Spleen (tissue), 11 donors: ENCODE measurements at regions not wholly inside any gene's neighbourhood (a gene's known extent, or its start where the extent isn't known, plus 50 kb on each side); places are given as distances from the start of the nearest gene placed in this dataset.

Source experiments
- DNase-seq: peaks from one replicate; pipeline ENCODE4 v3.0.0-alpha.2; 2020
- H3K27ac ChIP-seq, 8 donors: fragments of 200-600 bp; sonication (generic) in 7 of 8; 1 replicate in 4 of 8; 2 replicates in 4 of 8; pipeline versions ENCODE4 v1.5.0 to v1.8.0; 2016 to 2021; ENCODE audit warnings: inconsistent platforms in 4 of 8, mild to moderate bottlenecking in 4 of 8, moderate library complexity in 1 of 8
- H3K27me3 ChIP-seq, 7 donors: fragments of 200-600 bp; sonication (generic) in 6 of 7; replicated peaks in 1 of 7; 1 replicate in 4 of 7; 2 replicates in 3 of 7; pipeline versions ENCODE4 v1.5.0 to v1.8.0; 2016 to 2021; ENCODE audit warnings: inconsistent platforms in 3 of 7, mild to moderate bottlenecking in 1 of 7
- H3K36me3 ChIP-seq, 6 donors: fragments of 200-600 bp; sonication (generic) in 5 of 6; 1 replicate in 4 of 6; 2 replicates in 2 of 6; pipeline versions ENCODE4 v1.5.0 to v1.8.0; 2016 to 2021; ENCODE audit warnings: inconsistent platforms in 2 of 6
- H3K4me1 ChIP-seq, 6 donors: fragments of 200-600 bp; sonication (generic) in 5 of 6; 1 replicate in 3 of 6; 2 replicates in 3 of 6; pipeline versions ENCODE4 v1.5.0 to v1.8.0; 2016 to 2021; ENCODE audit warnings: inconsistent platforms in 3 of 6
- H3K4me3 ChIP-seq, 8 donors: fragments of 200-600 bp; sonication (generic) in 7 of 8; 1 replicate in 4 of 8; 2 replicates in 4 of 8; pipeline versions ENCODE4 v1.5.0 to v1.8.0; 2016 to 2021; ENCODE audit warnings: inconsistent platforms in 4 of 8, mild to moderate bottlenecking in 4 of 8, moderate library complexity in 2 of 8
- H3K9me3 ChIP-seq, 8 donors: fragments of 200-600 bp; sonication (generic) in 7 of 8; 1 replicate in 4 of 8; 2 replicates in 4 of 8; pipeline versions ENCODE4 v1.5.0 to v1.8.0; 2016 to 2021; ENCODE audit warnings: inconsistent platforms in 4 of 8
- POLR2A ChIP-seq, 3 donors: fragments of 450-650 bp; IDR thresholded peaks; one replicate each; pipeline ENCODE4 v1.5.1; 2017; ENCODE audit warnings: antibody characterized with exemption in 3 of 3, mild to moderate bottlenecking in 1 of 3
- POLR2AphosphoS5 ChIP-seq, 3 donors: sonication (generic); formaldehyde crosslinking; IDR thresholded peaks; one replicate each; pipeline ENCODE4 v1.5.1; 2017; ENCODE audit warnings: antibody characterized with exemption in 3 of 3
- WGBS, 5 donors: extraction: QIAGEN DNeasy Blood & Tissue Kit in 3 of 5; methylation state at CpG; one replicate each; pipeline versions ENCODE4 v1.1.5 to v1.1.7; 2013 to 2018; 5-methylcytosine and 5-hydroxymethylcytosine counted together
- intact Hi-C: fragments of 100-400 bp; cut with DNase I; formaldehyde crosslinking; loops from one replicate; pipeline ENCODE4 v1.15.0; 2023; ENCODE audit warnings: low total_unique reads
- TF ChIP-seq, protein P1 (sequence below), 11 experiments: fragments of 200-600 bp in 7 of 11; fragments of 450-650 bp in 4 of 11; sonication (generic) in 4 of 11; IDR thresholded peaks in 8 of 11; conservative IDR thresholded peaks in 3 of 11; 1 replicate in 7 of 11; 2 replicates in 4 of 11; pipeline versions ENCODE4 v1.4.0 to v1.8.0; 2016 to 2021; ENCODE audit warnings: antibody characterized with exemption in 11 of 11, inconsistent platforms in 4 of 11, mild to moderate bottlenecking in 1 of 11
- donor health status: healthy with polysubstance abuse.
- donor health status: DM: no; HTN: no; CAD: no; lungs with moderate emphysema.
- donor health status: DM: no; HTN: no; CAD: no.
- donor health status: Bipolar disorder and iron deficiency.
- donor health status: healthy.
- donor health status: DM: no; HTN: no; CAD: no.
- donor health status: DM: yes; HTN: yes; CAD: no.

DNA sequence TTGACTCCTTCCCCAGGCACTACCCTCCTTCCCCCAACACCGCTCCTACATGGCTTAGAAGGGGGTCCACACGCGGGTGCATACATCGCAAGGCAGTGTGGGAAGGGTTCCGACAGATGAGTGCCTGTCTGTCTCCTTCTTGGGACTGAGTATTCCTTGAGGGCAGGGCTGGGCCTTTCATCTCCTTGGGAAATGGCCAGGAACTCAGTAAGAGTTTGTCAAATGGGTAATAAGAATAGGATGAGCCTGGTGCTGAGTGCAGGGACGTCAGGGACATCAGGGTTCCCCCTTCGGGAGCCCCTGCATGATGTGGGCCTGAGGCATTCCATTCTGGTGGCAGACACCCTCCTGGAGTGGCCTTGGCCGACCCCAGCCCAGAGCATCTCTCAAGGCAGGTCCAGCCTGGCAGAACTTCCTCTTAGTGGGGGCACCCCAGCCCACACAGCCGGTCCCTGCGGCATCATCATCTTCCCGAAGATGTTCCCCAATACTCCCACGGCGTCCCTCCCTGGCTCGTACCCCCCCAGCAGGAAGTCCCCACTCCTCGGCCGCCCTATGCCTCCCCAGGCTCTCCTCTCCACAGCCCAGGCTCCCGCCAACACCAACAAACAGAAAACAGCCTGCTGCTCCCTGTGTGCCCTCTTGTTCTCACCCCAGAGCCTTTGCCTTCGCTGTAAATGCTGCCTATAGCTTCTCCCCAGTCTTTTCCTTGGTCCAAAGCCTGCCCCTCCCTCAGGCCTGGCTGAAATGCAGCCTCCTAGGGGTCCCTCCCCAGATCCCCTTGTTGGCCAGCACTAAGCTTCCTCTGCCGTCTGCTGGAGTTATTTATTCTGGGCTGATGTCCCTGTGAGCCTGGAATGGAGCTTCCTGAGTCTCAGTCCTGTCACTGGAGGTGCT is 67.5 kb upstream of the LCTL start:
- no peak for DNase-seq
- Histone ChIP-seq H3K9me3 (no peaks in the 10 kb centered on the region), H3K27me3 (no peaks in the 10 kb centered on the region), H3K4me3 (no peak overlapping the region), H3K36me3 (no peaks in the 10 kb centered on the region), H3K4me1 (peaks cover 0 to 4% (median under 1%) of the 10 kb centered on the region in 6 donors), H3K27ac (peak overlapping the region in 2 of 8 donors; percentile 9 to 42)
- 54 to 72% (median 58%) methylated on average over 16 to 19 of the region's 19 CpGs for WGBS, 5 donors
- no peak for TF ChIP-seq POLR2A (IDR thresholded peaks at IDR 0.05)
- TF ChIP-seq, protein P1, sequence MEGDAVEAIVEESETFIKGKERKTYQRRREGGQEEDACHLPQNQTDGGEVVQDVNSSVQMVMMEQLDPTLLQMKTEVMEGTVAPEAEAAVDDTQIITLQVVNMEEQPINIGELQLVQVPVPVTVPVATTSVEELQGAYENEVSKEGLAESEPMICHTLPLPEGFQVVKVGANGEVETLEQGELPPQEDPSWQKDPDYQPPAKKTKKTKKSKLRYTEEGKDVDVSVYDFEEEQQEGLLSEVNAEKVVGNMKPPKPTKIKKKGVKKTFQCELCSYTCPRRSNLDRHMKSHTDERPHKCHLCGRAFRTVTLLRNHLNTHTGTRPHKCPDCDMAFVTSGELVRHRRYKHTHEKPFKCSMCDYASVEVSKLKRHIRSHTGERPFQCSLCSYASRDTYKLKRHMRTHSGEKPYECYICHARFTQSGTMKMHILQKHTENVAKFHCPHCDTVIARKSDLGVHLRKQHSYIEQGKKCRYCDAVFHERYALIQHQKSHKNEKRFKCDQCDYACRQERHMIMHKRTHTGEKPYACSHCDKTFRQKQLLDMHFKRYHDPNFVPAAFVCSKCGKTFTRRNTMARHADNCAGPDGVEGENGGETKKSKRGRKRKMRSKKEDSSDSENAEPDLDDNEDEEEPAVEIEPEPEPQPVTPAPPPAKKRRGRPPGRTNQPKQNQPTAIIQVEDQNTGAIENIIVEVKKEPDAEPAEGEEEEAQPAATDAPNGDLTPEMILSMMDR (IDR thresholded peaks at IDR 0.05 in 8 of 11, conservative IDR thresholded peaks at IDR 0.05 in 3 of 11), result no peak
- TF ChIP-seq POLR2AphosphoS5 (IDR thresholded peaks at IDR 0.05), result no peak
- intact Hi-C loops, result no loop called here

DNA sequence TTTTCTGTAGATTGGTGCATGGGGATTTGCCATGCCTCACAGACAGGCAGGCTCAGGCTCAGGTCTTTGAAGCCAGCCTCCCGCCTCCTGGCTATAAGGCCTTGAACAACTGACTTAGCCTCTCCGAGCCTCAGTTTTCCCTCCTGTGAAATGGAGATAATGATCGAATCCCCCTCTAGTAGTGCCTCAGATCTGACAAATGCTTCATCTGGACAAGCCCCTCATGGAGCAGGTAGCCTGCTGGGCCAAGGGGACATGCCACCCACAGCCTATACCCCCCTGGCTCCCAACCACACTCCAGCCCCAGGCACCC is 68.1 kb upstream of the LCTL start:
- no peak for DNase-seq
- TF ChIP-seq POLR2A (IDR thresholded peaks at IDR 0.05) (no peak), POLR2AphosphoS5 (IDR thresholded peaks at IDR 0.05) (no peak)
- TF ChIP-seq, protein P1 (IDR thresholded peaks at IDR 0.05 in 8 of 11, conservative IDR thresholded peaks at IDR 0.05 in 3 of 11), result no peak
- Histone ChIP-seq H3K4me3 (no peak overlapping the region), H3K4me1 (peaks cover 0 to 8% (median 2%) of the 10 kb centered on the region in 6 donors), H3K27me3 (no peaks in the 10 kb centered on the region), H3K36me3 (no peaks in the 10 kb centered on the region), H3K27ac (peak overlapping the region in 1 of 8 donors; percentile 9), H3K9me3 (no peaks in the 10 kb centered on the region)
- 90 to 95% (median 93%) methylated on average over 3 of the region's 3 CpGs for WGBS, 5 donors
- intact Hi-C loops, result no loop called here

DNA sequence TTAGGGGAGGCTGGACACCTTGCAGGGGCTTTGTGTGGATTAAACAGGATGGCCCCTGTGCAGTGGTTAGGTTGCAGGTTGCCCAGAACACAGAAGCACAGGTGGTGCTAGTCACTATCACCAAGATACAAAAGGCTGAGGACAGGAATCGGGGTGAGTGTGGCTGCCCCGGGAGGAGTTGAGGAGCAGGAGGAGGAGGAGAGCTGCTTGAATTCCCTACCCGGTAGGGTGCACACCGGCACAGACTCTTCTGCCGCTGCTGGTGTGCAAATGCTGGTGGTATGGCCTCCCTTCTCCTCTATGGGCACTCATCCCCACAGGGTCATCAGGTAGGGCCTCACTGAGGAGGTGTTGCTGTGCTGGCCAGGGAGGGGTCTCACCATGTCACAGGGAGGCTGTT is 67.5 kb upstream of the SMAD6 start:
- WGBS, 5 donors, result 90 to 97% (median 95%) methylated on average over 4 to 5 of the region's 5 CpGs
- intact Hi-C loops, result no loop called here
- Histone ChIP-seq H3K4me1 (peaks cover 0 to 8% (median 2%) of the 10 kb centered on the region in 6 donors), H3K27me3 (no peaks in the 10 kb centered on the region), H3K27ac (no peak overlapping the region), H3K9me3 (no peaks in the 10 kb centered on the region), H3K36me3 (no peaks in the 10 kb centered on the region), H3K4me3 (no peak overlapping the region)
- no peak for DNase-seq
- TF ChIP-seq, protein P1 (IDR thresholded peaks at IDR 0.05 in 8 of 11, conservative IDR thresholded peaks at IDR 0.05 in 3 of 11), result no peak
- no peak for TF ChIP-seq POLR2AphosphoS5 (IDR thresholded peaks at IDR 0.05)
- no peak for TF ChIP-seq POLR2A (IDR thresholded peaks at IDR 0.05)

DNA sequence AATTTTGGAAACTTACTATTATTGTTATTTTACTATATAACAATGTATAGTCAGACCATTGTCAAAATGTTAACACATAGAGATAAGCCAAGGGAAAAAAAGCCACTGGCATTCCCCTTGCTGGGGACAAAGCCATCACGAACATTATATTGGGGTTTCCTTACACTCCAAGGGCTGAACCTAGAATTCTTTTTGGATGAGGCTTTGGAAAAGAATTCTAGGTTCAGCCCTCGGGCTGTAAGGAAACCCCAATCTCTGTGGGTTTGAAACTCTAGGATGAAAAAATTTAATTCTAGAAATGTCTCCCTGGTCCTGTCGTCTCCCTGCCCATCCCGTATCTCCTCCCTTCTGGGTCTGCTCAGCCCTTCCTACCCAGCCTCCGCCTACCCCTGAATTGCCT is 67.0 kb upstream of the SMAD6 start:
- DNase-seq, result no peak
- intact Hi-C loops, result no loop called here
- TF ChIP-seq POLR2AphosphoS5 (IDR thresholded peaks at IDR 0.05) (no peak), POLR2A (IDR thresholded peaks at IDR 0.05) (no peak)
- TF ChIP-seq, protein P1 (IDR thresholded peaks at IDR 0.05 in 8 of 11, conservative IDR thresholded peaks at IDR 0.05 in 3 of 11), result no peak

More for the DNA sequence above, 67.0 kb upstream of the SMAD6 start:
- Histone ChIP-seq H3K4me3 (no peak overlapping the region), H3K4me1 (peaks cover 0 to 8% (median 2%) of the 10 kb centered on the region in 6 donors), H3K27me3 (no peaks in the 10 kb centered on the region), H3K27ac (no peak overlapping the region), H3K36me3 (no peaks in the 10 kb centered on the region), H3K9me3 (no peaks in the 10 kb centered on the region)
- 71 to 94% (median 92%) methylated on average over 5 of the region's 5 CpGs for WGBS, 5 donors
